A673 (cell line): ENCODE measurements at regions not wholly inside any gene's neighbourhood (a gene's known extent, or its start where the extent isn't known, plus 50 kb on each side); places are given as distances from the start of the nearest gene placed in this dataset.

ENCODE experiments used
- BruUV-seq: library from RNA; stranded (reverse); fragments of 400-500 nt; replicated peaks from 2 replicates; lab custom pipeline; 2021; lab: Mats Ljungman, UMichigan
- CTCF ChIA-PET: fragments of 300-600 bp; sonication (Branson Sonifier 250); formaldehyde crosslinking; loops from one replicate; lab custom pipeline; 2022; ENCODE audit warnings: antibody characterized with exemption; lab: Charles Lee
- POLR2A ChIA-PET: fragments of 300-600 bp; sonication (Branson Sonifier 250); formaldehyde crosslinking; loops from one replicate; lab custom pipeline; 2022; ENCODE audit warnings: antibody characterized with exemption; ENCODE audit not compliant: low non-redundant PET; lab: Charles Lee
- DNase-seq: peaks from one replicate; pipeline ENCODE4 v3.0.0-alpha.2; 2015; ENCODE audit warnings: low spot score
- H3K27ac ChIP-seq: fragments of 200-600 bp; sonication (generic); 2 replicates; pipeline ENCODE4 v1.5.1; 2016; ENCODE audit warnings: mixed run types, low read depth, mild to moderate bottlenecking, mixed read lengths, antibody characterized with exemption, low read length; ENCODE audit not compliant: poor library complexity, severe bottlenecking
- H3K27me3 ChIP-seq: fragments of 200-600 bp; sonication (generic); replicated peaks from 2 replicates; pipeline ENCODE4 v1.6.1; 2017; ENCODE audit warnings: mixed run types, low read depth, mild to moderate bottlenecking, mixed read lengths, antibody characterized with exemption, low read length; ENCODE audit not compliant: insufficient read depth, poor library complexity
- H3K36me3 ChIP-seq: fragments of 200-600 bp; sonication (generic); 2 replicates; pipeline ENCODE4 v1.6.1; 2016; ENCODE audit warnings: mixed run types, mild to moderate bottlenecking, mixed read lengths, antibody characterized with exemption, low read length; ENCODE audit not compliant: insufficient read depth, poor library complexity, severe bottlenecking
- H3K4me1 ChIP-seq: fragments of 200-600 bp; sonication (generic); 2 replicates; pipeline ENCODE4 v1.6.1; 2017; ENCODE audit warnings: mixed run types, mild to moderate bottlenecking, mixed read lengths, antibody characterized with exemption, low read length; ENCODE audit not compliant: insufficient read depth, poor library complexity, severe bottlenecking
- H3K4me3 ChIP-seq: fragments of 200-600 bp; sonication (generic); 2 replicates; pipeline ENCODE4 v1.5.1; 2016; ENCODE audit warnings: low read depth, mixed run types, mild to moderate bottlenecking, mixed read lengths, low read length; ENCODE audit not compliant: poor library complexity, severe bottlenecking
- H3K9me3 ChIP-seq: fragments of 200-600 bp; sonication (generic); 2 replicates; pipeline ENCODE4 v1.6.1; 2016; ENCODE audit warnings: mixed run types, low read depth, mild to moderate bottlenecking, mixed read lengths, antibody characterized with exemption, low read length; ENCODE audit not compliant: poor library complexity, severe bottlenecking
- EZH2 ChIP-seq: fragments of 200-600 bp; sonication (generic); IDR thresholded peaks from 2 replicates; pipeline ENCODE4 v1.6.1; 2017; ENCODE audit warnings: borderline replicate concordance, low read depth, mild to moderate bottlenecking, mixed read lengths, antibody characterized with exemption, low read length; ENCODE audit not compliant: poor library complexity, severe bottlenecking
- intact Hi-C: fragments of 100-400 bp; cut with micrococcal nuclease; formaldehyde crosslinking; loops from one replicate; pipeline ENCODE4 v1.10.0; 2022; ENCODE audit not compliant: unreplicated experiment
- TF ChIP-seq, protein P1 (sequence below): fragments of 300-800, 200-600 bp; sonication (generic); conservative IDR thresholded peaks from 2 replicates; pipeline ENCODE4 v1.5.1; 2017; ENCODE audit warnings: low read depth, mild to moderate bottlenecking, antibody characterized with exemption, low read length, moderate library complexity, mixed read lengths

DNA sequence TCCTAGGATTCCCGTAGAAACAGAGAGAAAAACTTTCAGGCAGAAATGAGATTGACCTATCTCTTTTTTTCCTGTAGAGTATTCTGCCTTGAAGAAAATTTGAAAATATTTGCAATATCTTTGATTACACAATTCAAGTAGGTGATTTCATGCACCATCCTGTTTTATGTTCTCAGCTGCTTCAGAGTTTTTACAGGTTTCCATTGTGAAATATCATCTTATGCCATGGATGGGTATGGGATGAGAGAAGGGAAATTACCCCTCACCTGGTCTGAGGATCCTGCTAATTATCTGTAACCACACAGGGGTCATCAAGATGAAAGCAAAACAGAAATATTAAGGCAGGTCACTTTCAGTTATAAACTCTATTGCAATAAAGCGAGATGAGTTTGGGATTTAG is 264.8 kb downstream of the TXNL1 start:
- Histone ChIP-seq H3K36me3 (no peaks in the 10 kb centered on the region), H3K4me1 (no peaks in the 10 kb centered on the region), H3K27me3 (no peaks in the 10 kb centered on the region), H3K9me3 (no peaks in the 10 kb centered on the region), H3K4me3 (no peak overlapping the region), H3K27ac (no peak overlapping the region)
- DNase-seq, result no peak
- POLR2A ChIA-PET, result no interaction called here
- no TSS peak for BruUV-seq
- CTCF ChIA-PET, result no interaction called here
- intact Hi-C loops, result no loop called here
- TF ChIP-seq EZH2, result no peak
- TF ChIP-seq, protein P1, sequence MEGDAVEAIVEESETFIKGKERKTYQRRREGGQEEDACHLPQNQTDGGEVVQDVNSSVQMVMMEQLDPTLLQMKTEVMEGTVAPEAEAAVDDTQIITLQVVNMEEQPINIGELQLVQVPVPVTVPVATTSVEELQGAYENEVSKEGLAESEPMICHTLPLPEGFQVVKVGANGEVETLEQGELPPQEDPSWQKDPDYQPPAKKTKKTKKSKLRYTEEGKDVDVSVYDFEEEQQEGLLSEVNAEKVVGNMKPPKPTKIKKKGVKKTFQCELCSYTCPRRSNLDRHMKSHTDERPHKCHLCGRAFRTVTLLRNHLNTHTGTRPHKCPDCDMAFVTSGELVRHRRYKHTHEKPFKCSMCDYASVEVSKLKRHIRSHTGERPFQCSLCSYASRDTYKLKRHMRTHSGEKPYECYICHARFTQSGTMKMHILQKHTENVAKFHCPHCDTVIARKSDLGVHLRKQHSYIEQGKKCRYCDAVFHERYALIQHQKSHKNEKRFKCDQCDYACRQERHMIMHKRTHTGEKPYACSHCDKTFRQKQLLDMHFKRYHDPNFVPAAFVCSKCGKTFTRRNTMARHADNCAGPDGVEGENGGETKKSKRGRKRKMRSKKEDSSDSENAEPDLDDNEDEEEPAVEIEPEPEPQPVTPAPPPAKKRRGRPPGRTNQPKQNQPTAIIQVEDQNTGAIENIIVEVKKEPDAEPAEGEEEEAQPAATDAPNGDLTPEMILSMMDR, result no peak

DNA sequence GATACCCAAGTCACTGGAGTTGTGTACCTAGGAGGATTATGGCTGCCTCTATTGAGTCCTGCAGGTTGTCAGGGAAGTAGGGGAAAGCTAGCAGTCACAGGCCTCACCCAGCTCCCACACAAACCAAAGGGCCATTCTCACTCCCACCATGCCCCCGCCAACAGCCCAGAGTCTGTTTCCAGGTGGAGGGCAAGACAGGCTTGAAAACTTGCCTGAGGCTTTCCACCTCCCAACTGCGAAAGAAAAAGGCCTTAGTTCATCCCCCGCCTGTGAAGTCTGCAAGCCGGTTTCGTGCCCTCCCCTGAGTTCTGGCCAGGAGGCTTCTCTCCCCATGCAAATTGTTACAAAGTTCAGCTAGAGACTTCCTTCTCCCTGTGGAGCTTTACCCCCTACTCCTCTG is 270.3 kb downstream of the TXNL1 start:
- H3K4me3 ChIP-seq, result no peak overlapping the region

DNA sequence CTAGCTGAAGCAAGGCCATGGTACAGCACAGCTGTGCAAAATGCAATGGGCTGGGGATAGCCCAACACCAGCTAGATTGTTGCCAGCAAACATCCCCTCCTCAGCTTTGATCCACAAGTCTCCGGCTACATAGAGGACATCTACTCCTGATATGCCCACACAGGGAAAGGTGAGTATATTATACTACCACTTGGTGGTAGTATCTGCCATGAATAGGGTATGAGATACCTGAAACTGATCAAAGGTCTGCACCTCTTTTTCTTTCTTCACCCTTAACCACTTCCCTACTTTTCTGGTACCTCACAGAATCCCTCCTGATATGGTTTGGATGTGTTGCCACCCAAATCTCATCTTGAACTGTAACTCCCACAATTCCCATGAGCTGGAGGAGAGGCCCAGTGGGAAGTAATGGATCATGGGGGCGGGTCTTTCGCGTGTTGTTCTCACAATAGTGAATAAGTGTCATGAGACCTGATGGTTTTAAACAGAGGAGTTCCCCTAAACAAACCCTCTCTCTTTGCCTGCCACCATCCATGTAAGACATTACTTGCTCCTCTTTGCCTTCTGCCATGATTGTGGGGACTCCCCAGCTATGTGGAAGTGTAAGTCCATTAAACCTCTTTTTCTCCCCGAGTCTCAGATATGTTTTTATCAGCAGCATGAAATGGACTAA is 279.6 kb downstream of the TXNL1 start:
- DNase-seq, result no peak
- no TSS peak for BruUV-seq
- no peak overlapping the region for H3K27ac ChIP-seq
- no peaks in the 10 kb centered on the region for H3K27me3 ChIP-seq
- no peaks in the 10 kb centered on the region for H3K36me3 ChIP-seq
- no peak for TF ChIP-seq EZH2
- TF ChIP-seq, protein P1, result no peak
- H3K4me3 ChIP-seq, result no peak overlapping the region
- H3K9me3 ChIP-seq, result peaks cover 5% of the 10 kb centered on the region
- intact Hi-C loops, result no loop called here
- H3K4me1 ChIP-seq, result no peaks in the 10 kb centered on the region
- CTCF ChIA-PET, result no interaction called here
- POLR2A ChIA-PET, result no interaction called here

More for the DNA sequence above, 270.3 kb downstream of the TXNL1 start:
- H3K9me3 ChIP-seq, result no peaks in the 10 kb centered on the region
- no peaks in the 10 kb centered on the region for H3K36me3 ChIP-seq
- no peak overlapping the region for H3K27ac ChIP-seq
- no TSS peak for BruUV-seq
- intact Hi-C loops, result no loop called here
- DNase-seq, result no peak
- no peaks in the 10 kb centered on the region for H3K4me1 ChIP-seq
- TF ChIP-seq, protein P1, result no peak
- TF ChIP-seq EZH2, result no peak
- ChIA-PET CTCF (no interaction called here), POLR2A (no interaction called here)
- H3K27me3 ChIP-seq, result no peaks in the 10 kb centered on the region
